HG03103 (cell line): ENCODE measurements at regions not wholly inside any gene's neighbourhood (a gene's known extent, or its start where the extent isn't known, plus 50 kb on each side); places are given as distances from the start of the nearest gene placed in this dataset.

Source experiments
- ATAC-seq: cut with Tn5 transposase; IDR thresholded peaks from one replicate; pipeline ENCODE4 v1.9.1; 2021; ENCODE audit warnings: low read depth; ENCODE audit not compliant: unreplicated experiment

DNA sequence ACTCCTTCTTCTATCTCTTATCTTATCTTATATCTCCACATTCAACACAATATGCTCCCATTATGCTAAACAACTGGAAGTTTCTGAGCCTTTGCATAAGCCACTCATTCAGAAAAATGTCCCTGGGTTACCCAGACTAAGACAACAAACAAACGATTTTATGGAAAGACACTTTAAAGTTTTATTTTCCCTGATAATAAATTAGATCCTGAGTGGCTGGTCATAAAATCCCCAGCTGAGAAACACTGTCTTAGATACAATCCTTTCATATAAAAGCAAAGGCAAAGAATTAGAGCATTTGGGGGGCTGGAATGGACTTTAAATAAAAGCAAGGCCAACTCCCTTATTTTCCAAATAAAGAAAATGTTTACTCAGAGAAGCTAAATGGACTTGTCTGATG lies 322.3 kb downstream of the GBE1 start:
- no peak for ATAC-seq

DNA sequence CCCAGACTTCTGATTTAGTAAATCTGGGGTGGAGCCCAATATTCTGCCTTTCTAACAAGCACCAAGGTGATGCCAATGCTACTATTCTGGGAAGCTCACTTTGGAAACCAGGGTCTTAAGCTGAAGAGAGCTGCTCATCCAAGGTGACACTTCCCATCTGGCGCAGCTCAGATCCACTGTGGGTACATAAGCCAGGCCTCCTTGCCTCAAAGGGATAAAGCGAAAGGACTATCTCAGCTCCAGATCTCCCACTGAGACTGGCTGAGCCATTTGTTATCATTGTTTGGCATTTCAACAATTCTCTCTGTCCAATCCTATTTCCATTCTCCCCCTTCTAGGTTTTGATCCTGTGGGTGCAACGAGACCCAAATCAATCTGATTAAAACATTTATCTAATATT lies 323.8 kb downstream of the GBE1 start:
- ATAC-seq = no peak

DNA sequence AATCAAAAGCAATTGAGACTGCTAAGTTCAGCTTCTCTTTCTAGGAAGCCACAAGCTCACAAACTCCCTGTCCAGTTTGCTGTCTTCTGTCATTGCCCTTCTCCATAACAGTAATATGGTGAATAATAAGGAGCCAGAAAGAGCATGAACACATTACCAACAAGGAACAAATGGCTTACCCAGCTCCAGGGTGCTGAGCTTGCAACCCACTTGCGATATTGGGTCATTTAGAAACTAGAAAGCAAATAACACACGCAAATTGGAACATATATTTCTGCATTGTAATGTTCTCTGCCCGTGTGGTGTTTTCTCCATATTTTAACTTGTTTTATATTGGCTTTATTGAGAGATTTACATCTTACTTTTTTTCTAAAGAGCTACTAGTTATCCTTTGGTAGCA lies 325.3 kb downstream of the GBE1 start:
- ATAC-seq = no peak

DNA sequence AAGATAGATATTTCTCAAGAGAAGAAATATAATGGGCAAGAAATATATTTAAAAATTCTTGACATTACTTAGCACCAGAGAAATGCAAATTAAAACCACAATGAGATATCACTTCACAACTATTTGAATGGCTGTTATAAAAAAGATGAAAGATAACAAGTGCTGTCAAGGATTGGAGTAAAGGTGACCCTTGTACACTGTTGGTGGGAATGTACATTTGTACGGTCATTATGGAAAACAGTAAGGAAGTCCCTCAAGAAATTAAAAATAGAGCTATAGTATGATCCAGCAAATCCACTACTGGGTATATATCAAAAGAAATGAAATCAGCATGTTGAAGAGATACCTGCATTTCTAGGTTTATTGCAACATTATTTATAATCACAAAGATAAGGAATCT lies 326.4 kb downstream of the GBE1 start:
- no peak for ATAC-seq

DNA sequence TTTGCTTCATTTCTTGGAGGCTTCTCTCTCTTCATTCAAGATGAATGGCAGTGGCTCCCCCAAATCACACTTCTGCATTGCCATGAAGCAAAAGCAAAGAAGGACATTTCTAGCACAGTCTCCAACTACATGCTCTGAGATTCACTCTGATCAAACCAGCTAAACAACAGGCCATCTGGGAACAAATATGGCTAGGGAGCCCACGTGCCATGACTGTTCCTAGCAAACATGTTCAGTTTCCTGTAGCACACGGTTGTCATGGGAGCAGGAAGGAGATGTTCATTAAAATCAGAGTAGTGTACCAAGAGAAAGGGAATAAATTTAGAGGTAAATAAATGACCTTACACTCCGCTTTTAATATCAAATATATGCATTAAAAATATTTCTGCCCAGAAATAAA lies 327.3 kb downstream of the GBE1 start:
- no peak for ATAC-seq

DNA sequence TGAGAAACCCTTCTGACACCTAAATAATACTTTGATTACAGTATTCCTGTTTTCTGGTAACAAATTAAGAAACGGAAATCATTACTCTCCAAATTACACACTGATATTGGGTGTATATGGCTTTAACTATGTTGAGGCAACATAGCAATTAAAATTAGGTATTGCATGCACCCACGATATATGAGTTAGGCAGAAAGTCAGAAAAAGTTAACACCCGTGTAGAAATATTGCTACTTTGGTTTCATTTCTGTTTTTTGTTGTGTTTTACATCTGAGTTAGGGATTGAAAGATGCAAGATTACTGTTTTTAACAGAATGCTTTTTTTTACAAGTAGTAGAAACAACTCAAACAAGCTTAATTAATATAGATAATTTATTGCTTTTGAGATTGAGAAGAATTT lies 327.8 kb downstream of the GBE1 start:
- ATAC-seq = no peak

DNA sequence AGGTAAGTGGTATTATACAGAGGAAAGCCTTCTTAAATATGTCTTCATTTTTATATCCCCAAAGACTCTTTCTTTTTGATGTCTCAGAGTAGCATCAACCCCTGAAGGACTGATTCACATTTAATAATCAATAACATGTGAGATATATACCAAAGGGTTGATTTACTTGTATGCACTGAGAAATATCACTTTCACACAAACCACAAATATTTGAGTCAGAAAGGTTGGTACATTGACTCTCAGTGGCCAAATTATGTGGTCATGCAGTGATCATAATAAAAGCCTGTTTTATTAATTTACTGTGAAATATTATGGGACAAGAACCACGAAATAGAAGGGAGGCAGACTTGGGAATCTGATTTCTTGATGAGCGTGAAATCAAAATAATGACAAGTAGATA lies 329.0 kb downstream of the GBE1 start:
- no peak for ATAC-seq

DNA sequence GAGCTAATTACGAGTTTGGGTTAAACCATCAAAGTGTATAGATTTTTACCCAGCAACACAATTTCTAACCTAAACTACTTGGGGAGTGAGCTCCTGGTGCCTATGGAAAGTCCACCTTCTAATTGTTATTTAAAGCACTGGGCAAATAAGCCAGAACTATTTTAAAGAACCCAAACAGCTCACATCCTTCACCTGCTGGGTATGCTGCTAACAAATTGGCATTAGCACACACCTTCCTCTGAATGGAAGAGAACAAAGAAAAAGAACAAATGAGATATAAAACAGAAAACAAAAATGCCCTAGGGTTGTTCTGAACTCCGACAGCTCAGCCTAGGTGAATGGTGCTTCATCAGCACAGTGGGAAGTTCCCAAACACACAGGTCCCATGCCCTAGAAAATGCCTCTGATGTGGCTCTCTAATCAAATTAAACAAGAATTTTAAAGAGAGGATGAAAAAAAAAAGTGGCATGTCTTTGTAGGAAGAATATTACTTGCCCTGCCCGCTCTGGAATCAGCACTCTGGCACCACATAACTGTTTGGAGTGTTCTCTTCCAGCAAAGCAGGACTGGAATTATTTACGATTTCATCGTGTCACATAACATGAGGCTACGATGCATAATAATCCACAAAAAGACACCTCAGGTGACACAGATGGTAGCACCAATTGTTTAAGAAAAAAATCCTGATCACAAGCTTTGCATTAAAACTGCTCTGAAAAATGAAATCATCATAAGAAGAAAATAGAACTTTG lies 334.4 kb downstream of the GBE1 start:
- no peak for ATAC-seq

DNA sequence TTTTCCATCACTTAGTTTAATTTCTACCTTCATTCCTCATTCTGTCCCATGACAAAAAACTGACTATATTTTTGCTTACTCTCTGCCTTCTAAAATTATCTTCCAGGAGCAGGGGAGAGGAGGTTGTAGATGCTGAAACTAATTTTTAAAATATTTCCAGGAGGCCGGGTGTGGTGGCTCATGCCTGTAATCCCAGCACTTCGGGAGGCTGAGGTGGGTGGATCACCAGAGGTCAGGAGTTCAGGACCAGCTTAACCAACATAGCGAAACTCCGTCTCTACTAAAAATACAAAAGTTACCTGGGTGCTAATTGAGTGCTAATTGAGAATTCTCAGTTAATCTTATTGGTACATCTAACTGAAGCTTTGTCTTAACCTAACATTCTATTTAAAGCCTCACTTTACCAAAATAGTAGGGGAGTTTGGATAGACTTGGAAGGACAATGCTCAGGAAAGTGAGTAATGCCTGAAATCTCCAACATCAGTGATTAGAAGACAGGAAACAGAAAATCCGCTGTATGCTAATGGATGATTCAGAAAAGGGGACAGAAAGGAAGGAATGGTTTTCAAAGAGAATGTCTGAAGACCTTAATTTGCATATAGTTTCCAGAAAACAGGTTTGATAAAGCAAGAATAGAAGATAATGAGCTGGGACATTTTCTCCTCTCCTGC lies 336.1 kb downstream of the GBE1 start:
- no peak for ATAC-seq

DNA sequence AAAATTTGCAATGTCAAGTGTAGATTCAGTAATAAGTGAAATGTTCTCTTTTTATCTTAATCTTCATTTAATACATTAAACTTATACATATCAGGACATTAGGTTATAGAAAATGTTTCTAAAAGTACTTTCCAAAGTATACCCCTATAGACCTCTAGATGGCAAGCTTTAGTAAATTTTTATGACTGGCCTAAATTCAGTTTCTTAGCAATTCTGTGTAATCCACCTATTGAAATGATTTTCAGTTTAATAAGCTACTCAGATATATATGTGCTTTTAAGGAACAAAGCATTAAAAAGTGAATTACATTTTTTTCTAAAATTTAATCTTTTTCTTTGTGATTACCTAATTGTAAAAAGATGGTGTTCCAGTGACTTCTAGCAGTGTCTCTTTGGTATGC lies 342.2 kb downstream of the GBE1 start:
- ATAC-seq = no peak

DNA sequence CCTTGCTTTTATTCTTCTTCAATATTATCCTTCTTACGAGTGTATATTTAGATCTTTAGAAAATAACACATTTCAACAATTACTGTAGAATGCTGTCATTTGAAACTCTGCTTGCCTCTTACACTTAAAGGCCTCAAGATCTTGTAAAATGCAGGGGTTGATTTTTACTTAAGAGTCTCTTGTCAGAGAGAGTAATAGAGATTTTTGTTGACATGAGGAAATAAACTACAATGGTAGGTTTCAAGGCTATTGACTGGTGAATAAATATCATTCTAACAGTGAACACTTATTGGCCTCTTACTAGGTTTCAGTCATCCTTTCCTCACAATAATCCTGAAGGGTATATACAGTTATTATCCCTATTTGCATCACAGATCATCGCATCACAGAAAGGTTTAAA lies 344.6 kb downstream of the GBE1 start:
- no peak for ATAC-seq

DNA sequence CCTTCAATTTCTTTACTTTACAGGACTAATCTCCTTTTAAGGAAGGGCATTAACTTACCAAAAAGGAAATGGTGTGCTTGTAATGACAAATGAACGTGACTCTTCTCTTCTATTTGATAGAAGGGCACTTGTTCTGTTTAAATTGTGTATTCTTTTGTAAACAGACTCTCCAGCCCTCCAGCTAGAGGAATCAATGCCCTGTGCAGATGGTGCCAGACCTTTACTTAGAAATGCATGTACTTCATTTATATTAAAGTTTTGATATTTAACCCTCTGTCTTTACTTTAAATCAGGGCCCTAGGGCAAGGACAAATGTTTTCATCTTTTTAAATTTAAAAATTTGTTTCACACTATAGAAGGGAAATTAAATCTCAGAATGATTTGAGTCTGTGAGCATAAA lies 355.1 kb downstream of the GBE1 start:
- ATAC-seq = no peak

DNA sequence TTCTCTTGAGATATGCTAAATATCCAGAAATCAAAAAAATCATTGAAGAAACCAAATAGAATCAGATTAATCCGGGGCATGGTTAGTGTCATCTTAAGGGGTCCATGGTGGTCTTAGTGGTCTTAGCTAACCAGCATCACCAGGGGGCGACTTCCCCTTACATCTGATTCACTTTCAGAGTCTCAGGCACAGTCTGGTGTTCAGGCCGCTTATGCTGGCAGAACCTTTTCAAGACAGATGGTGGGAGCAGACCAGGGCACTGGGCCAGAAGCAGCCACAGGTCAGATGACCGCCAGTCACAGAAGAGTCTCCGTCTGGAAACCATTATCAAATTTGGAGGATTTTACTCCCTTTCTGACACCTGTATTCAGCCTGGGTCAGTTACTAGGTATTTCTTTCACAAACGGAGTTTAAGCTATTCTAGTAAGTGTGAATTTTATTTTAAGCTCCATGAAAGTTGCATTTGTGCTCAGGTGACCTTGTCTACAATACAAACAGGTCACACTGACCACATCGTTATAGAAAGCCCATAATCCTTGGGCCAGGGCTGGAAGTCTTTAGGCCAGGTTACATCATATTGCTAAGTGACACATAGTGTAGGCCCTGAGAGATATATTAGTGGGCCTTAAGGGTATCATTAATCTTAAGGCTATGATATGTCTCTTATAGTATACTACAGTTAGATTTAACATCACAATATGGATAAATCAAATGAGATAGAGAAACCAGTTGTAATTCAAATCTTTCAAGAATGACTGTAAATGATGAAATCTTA lies 365.5 kb downstream of the GBE1 start:
- ATAC-seq = no peak

DNA sequence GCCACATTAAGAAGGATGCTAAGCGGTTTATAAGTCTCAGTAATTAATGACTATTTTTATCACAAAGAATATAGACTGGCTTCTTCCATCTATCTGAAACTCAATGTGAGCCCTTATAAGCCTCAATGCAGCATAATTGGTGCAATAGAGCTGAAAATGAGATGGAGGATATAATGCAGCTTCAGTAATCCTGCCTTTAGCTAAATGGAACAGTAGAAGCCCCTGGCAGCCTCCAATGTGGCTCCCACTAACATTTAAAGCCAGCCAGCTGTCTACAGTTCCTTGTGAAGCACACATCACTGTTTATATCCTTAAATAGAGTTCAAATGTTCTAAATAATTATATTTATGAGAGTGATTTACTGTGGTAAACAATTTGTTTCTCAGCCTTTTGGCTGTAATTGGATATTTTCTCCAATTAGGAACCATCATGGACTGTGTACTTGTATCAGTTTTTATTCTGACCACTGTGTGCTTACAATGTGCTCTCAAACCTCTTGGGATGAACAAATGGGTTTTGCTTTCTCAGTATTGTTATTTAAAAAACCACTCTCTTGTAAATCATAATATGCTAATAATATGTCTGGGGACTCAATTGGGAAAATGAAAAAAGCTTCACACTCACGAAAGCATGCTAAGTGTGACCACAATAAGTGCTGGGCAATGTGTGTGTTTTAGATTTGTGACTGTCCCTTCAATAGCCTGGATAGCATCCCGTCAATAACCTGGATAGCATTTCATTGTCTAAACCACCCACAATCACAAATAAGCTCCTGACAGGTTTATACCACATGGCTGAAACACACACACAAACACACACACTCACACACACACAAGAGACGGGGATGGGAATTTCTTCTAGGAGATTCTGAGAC lies 366.6 kb downstream of the GBE1 start:
- ATAC-seq = no peak

DNA sequence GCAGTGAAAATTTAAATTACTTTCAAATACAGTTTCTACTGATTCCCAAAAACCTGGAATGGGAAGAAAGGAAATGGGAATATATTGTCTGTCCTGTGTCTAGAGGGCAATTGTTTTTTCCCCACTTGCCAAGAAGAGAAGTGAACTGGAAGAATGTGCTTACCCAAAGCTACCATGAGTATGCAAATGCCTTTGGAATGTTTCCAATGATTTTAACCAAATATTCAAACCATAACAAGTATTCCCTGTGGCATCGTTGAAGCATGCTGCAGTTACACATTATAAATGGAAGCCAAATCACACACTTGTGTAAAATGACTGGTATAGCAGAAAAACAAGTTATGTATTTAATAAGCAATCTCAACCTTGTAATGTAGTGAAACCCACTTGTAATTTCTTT lies 368.2 kb downstream of the GBE1 start:
- no peak for ATAC-seq

DNA sequence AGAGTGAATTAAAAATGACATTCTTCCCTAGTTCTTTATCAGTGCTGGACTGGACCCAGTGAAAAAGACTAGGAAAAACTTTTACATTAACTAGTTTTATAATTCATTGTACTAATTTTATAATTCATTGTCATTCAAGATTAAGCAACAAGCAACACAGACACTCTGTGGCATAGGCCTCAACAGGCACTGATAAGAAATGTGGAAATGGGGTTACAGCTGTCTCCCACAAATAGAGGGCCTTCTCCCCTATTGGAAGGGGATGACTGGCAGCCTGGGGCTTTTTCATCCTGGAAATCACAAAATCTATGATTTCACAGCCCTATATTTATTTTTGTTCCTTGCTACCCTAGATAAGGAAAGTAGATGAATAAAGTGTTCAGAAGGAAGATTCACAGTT lies 370.6 kb downstream of the GBE1 start:
- no peak for ATAC-seq

DNA sequence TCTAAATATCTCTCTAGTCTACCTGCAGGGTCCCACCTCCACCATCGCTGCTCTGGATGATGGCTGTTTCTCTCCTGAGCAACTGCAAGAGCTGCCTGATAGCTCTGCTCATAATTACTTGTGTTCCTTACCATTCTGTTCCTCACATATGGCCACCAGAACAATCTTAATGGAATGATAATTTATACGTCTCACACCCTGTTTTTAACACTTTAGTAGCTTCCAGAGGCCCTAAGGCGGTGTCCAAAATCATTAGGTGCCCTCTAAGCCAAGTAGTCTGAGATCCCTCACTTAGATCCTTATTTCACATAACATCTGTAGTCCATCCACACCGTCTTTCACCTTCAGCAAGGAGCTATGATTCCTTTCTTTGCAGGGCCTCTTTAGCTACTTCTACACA lies 373.3 kb downstream of the GBE1 start:
- ATAC-seq = no peak

DNA sequence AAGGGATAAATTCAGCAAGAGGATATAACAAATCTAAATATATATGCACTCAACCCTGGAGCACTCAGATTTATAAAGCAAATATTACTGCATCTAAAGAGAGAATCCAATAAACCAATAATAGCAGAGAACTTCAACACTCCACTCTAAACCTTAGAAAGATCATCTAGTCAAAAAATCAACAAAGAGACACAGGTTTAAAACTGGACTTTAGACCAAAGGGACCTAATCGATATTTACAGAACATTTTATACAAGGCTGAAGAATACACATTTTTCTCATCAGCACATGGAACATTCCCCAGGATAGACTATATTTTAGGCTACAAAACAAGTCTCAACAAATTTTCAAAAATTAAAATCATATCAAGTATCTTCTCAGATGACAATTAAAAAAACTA lies 379.0 kb downstream of the GBE1 start:
- ATAC-seq = no peak

DNA sequence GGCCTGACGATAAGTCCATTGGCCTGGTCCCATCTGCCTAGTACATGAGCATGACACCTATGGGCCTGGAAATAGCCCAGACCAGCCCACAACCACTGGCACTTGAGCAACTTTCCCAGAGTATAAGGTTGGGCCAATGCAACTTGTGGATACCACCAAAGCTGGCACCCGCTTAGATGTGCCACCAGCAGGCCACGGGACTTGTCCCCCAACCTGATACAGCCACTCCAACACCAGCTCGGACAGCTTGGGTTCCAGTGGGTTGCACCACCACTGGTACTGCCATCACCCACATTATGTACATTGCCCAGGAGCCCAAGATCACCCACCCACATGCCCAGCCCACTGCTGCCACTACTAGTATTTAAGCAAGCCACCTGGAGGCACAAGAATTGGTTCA lies 381.2 kb downstream of the GBE1 start:
- ATAC-seq = no peak

DNA sequence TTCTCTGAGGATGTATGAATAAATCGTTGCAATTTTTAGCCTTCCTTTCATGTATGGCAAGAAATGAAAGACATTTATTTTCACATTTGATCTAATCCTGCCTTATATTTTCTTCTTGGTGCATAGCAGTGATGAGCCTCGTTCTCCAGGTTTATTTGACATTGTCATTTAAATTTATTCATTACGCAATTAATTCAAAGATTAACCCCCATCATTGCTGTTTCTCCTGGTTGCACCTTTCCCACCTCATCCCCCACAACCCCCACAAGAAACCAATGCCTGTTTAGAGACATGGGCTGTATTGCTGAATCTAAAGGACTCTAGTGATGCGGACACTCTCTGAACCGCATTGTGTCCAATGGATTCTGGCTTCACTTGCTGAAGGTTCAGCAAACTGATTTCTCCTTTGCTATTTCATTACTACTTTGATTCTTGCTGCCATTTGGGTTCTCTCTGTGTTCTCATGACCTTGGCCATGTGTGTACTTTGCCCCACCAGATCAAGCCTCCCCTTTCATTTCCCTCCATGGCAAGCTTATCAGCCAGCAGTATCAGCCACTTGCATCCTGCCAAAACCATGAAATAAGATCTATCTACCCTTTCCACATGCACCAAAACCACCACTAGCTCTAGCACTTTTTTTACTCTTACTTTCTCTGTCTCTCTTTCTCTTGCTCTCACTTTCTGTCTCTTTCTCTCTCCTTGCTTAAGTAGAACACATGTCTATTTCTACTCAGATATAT lies 382.7 kb downstream of the GBE1 start:
- ATAC-seq = no peak
